Activated CD8-positive, alpha-beta T cell treated with anti-CD3 and anti-CD28 coated beads for 36 hours (primary cell): ENCODE measurements at regions not wholly inside any gene's neighbourhood (a gene's known extent, or its start where the extent isn't known, plus 50 kb on each side); places are given as distances from the start of the nearest gene placed in this dataset.

Source experiments
- ATAC-seq: fragments of 200-7000 bp; cut with Tn5 transposase; one replicate; pipeline ENCODE4 v1.10.0; 2021; ENCODE audit warnings: mild to moderate bottlenecking, moderate library complexity
- CTCF ChIA-PET: fragments of 350-600 bp; sonication (Branson Sonifier 250); formaldehyde crosslinking; loops from one replicate; lab custom pipeline; 2021; ENCODE audit warnings: antibody characterized with exemption; lab: Charles Lee
- POLR2A ChIA-PET: fragments of 350-600 bp; sonication (Branson Sonifier 250); formaldehyde crosslinking; loops from one replicate; lab custom pipeline; 2021; ENCODE audit warnings: antibody characterized with exemption; lab: Charles Lee
- DNase-seq: peaks from one replicate; pipeline ENCODE4 v3.0.0-alpha.2; 2020
- H3K27ac Mint-ChIP-seq: one replicate; pipeline ENCODE4 v1.8.0; 2021; ENCODE audit warnings: mild to moderate bottlenecking, mixed read lengths
- H3K27me3 Mint-ChIP-seq: one replicate; pipeline ENCODE4 v1.8.0; 2021; ENCODE audit warnings: mixed read lengths
- H3K36me3 Mint-ChIP-seq: one replicate; pipeline ENCODE4 v1.8.0; 2021; ENCODE audit warnings: low read depth, mixed read lengths
- H3K4me1 Mint-ChIP-seq: one replicate; pipeline ENCODE4 v1.8.0; 2021; ENCODE audit warnings: low read depth, mixed read lengths
- H3K4me3 Mint-ChIP-seq: one replicate; pipeline ENCODE4 v1.8.0; 2021; ENCODE audit warnings: mild to moderate bottlenecking, moderate library complexity, mixed read lengths
- H3K9me3 Mint-ChIP-seq: one replicate; pipeline ENCODE4 v1.8.0; 2021; ENCODE audit warnings: mixed read lengths
- intact Hi-C: fragments of 100-400 bp; cut with micrococcal nuclease; formaldehyde crosslinking; loops from one replicate; pipeline ENCODE4 v1.10.0; 2022
- TF ChIP-seq, protein P1 (sequence below): fragments of 200-600 bp; IDR thresholded peaks from one replicate; pipeline ENCODE4 v1.8.0; 2022; ENCODE audit warnings: antibody characterized with exemption, mild to moderate bottlenecking

DNA sequence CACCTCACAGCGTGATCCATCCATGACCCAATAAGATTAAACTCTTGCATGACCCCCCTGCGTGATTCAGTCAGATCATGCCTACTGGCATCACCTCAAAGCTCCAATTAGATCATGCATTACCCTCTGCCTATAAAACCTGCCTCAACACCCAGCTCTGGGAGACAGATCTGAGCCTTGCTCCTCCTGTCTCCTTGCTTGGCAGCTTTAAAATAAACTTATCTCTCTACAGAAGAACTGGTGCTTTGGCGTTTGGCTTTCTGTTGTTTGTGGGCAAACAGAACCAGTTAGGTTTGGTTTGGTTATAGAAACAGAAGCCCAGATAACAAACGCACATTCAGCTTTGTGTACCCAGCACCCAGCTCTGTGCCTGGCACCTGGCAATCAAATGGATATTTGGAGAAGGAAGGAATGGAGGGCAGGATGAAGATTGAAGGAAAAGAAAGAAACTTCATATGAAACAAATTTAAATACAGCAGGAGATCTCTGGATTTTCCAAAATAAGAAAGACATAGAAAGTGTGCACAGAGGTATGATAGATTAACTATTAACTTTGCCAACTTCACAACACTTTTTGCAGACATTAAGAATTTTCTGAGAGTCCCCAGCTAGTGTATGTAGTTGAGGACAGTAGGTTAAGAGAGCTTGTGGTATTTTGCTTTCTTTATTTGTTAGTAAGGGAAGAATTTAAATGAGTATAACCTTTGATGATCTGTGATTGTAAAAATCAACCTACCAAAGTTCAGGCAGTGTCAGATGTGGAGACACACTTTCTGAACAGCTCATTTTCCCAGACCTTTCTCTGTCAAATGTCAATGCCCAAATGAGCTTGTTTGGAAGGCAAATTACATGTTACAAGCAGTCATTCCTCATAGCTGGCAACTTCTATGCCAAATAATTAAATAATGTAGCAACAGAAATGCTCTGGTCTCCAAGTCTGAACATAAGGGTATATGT lies 102.1 kb upstream of the ASTN2 start:
- no peaks in the 10 kb centered on the region for H3K4me1 Mint-ChIP-seq
- H3K27ac Mint-ChIP-seq = no peak overlapping the region
- no peaks in the 10 kb centered on the region for H3K36me3 Mint-ChIP-seq
- intact Hi-C loops = no loop called here
- ChIA-PET CTCF (interaction anchor here (1.2 kb wide), 1 partner anchor 29 kb away, joined by 3 read pairs; no protein-coding TSS in a partner anchor), POLR2A (no interaction called here)
- H3K9me3 Mint-ChIP-seq = no peaks in the 10 kb centered on the region
- TF ChIP-seq, protein P1, sequence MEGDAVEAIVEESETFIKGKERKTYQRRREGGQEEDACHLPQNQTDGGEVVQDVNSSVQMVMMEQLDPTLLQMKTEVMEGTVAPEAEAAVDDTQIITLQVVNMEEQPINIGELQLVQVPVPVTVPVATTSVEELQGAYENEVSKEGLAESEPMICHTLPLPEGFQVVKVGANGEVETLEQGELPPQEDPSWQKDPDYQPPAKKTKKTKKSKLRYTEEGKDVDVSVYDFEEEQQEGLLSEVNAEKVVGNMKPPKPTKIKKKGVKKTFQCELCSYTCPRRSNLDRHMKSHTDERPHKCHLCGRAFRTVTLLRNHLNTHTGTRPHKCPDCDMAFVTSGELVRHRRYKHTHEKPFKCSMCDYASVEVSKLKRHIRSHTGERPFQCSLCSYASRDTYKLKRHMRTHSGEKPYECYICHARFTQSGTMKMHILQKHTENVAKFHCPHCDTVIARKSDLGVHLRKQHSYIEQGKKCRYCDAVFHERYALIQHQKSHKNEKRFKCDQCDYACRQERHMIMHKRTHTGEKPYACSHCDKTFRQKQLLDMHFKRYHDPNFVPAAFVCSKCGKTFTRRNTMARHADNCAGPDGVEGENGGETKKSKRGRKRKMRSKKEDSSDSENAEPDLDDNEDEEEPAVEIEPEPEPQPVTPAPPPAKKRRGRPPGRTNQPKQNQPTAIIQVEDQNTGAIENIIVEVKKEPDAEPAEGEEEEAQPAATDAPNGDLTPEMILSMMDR = no peak
- no peaks in the 10 kb centered on the region for H3K27me3 Mint-ChIP-seq
- H3K4me3 Mint-ChIP-seq = no peak overlapping the region
- DNase-seq (no peak), ATAC-seq (no peak)

DNA sequence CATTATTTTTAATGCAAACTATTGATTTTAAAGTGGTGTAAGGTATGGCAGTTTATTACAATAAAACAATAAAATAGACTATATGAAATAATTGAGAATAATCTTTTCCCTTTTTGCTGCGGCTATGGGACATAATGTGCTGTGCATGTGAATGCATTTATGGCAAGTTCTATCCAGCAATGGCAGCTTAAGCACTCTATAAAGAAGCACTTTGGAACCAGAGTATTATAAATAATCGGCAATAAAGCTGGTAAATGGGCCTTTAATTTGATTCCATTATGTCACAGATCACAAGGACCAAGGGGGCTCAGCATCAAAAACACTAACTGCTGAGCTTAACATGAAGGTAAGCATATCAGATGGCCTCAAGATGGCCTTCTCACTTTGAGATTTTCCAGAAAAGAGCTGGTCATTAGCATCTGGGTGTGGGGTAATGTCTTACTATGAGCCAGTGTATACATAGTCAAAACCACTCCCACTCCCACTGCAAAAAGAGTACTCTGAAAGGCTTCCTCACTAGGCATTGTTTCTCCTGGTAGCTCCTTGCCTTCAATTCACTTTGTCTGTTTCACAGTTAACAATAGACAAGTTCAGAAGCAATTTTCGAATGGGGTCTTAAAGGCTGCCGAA lies 97.1 kb upstream of the ASTN2 start:
- Mint-ChIP-seq H3K27ac (no peak overlapping the region), H3K36me3 (no peaks in the 10 kb centered on the region), H3K4me1 (no peaks in the 10 kb centered on the region), H3K9me3 (no peaks in the 10 kb centered on the region), H3K27me3 (peaks cover 1% of the 10 kb centered on the region), H3K4me3 (no peak overlapping the region)
- DNase-seq (no peak), ATAC-seq (no peak)
- intact Hi-C loops = no loop called here
- CTCF ChIA-PET = interaction anchor here (1.1 kb wide), 1 partner anchor 25 kb away, joined by 4 read pairs; no protein-coding TSS in a partner anchor
- TF ChIP-seq, protein P1 = no peak
- POLR2A ChIA-PET = no interaction called here

DNA sequence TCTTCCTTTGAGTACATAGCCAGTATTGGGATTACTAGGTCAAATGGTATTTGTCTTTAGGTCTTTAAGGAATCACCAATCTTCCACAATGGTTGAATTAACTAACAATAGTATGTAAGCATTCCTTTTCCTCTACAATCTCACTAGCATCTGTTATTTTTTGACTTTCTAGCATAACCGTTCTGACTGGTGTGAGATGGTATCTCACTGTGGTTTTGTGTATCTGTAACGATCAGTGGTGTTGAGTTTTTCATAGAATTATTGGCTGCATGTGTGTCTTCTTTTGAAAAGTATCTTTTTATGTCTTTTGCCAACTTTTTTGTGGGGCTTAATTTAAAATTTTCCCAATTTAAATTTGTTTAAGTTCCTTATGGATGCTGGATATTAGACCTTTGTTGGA lies 81.5 kb upstream of the ASTN2 start:
- CTCF ChIA-PET = no interaction called here
- POLR2A ChIA-PET = no interaction called here
- Mint-ChIP-seq H3K27ac (no peak overlapping the region), H3K27me3 (no peaks in the 10 kb centered on the region), H3K4me1 (no peaks in the 10 kb centered on the region), H3K4me3 (no peak overlapping the region), H3K9me3 (peaks cover 3% of the 10 kb centered on the region), H3K36me3 (no peaks in the 10 kb centered on the region)
- DNase-seq (no peak), ATAC-seq (no peak)
- TF ChIP-seq, protein P1 = no peak
- intact Hi-C loops = no loop called here

DNA sequence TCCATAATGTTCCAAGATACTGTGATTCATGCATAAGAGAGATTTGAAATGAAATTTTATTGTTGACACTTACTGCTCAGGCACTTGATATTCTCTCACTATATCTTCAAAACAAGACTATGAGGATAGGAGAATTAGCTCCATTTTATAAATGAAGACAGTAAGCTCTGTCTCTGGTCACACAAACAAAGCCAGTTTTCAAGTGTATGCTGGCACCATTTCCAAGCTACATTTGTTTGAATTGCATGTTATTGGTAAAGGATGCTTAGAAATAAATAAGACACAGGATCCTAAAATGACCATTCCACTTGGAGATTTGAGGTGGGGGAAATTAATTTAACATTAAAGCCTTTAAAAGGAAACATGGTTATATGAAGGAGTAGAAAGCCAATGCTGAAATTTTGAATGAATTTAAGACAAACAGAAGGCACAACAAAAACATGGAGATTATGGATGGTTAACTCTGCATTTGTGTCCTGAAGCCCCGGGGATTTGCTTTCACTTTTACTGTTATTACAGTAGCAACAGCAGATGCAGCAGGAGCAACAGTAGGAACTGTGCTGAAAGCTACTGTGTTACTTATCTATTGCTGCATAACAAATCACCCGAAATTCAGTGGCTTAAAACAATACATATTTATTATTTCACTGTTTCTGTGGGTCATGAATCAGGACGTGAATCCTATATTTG lies 79.7 kb upstream of the ASTN2 start:
- peaks cover 2% of the 10 kb centered on the region for H3K27me3 Mint-ChIP-seq
- H3K27ac Mint-ChIP-seq = no peak overlapping the region
- ChIA-PET POLR2A (no interaction called here), CTCF (no interaction called here)
- H3K4me1 Mint-ChIP-seq = no peaks in the 10 kb centered on the region
- ATAC-seq = no peak
- TF ChIP-seq, protein P1 = no peak
- H3K9me3 Mint-ChIP-seq = peaks cover 3% of the 10 kb centered on the region
- intact Hi-C loops = no loop called here
- no peak for DNase-seq
- H3K4me3 Mint-ChIP-seq = no peak overlapping the region
- H3K36me3 Mint-ChIP-seq = no peaks in the 10 kb centered on the region
